Right kidney (tissue), 1 donor: ENCODE measurements at regions not wholly inside any gene's neighbourhood (a gene's known extent, or its start where the extent isn't known, plus 50 kb on each side); places are given as distances from the start of the nearest gene placed in this dataset.
"Not testable (repeated sequence)": the region's sequence is repeated elsewhere in the genome, so short reads cannot be mapped to it uniquely, and the experiment has no call there.

Experiments
- DNase-seq: peaks from one replicate; pipeline ENCODE4 v3.0.0-alpha.2; 2016

- DNase-seq, result no peak
Observed at GRCh38 chr10:22158426-22158825, 59.4 kb downstream of the EBLN1 start.

GRCh38 chr10:22156750-22157149 is 61.1 kb downstream of the EBLN1 start:
- no peak for DNase-seq

GRCh38 chr10:22152403-22152802 is 65.4 kb downstream of the EBLN1 start:
- no peak for DNase-seq

- DNase-seq, result no peak
Observed at GRCh38 chr10:22150842-22151241, 67.0 kb downstream of the EBLN1 start.

GRCh38 chr10:22148961-22149360 is 68.9 kb downstream of the EBLN1 start:
- DNase-seq, result no peak

- DNase-seq, result not testable (repeated sequence)
Observed at GRCh38 chr10:22145873-22146272, 71.9 kb downstream of the EBLN1 start.

- no peak for DNase-seq
Observed at GRCh38 chr10:22137542-22137941, 80.3 kb downstream of the EBLN1 start.

GRCh38 chr10:22135591-22135990 is 82.2 kb downstream of the EBLN1 start:
- no peak for DNase-seq

GRCh38 chr10:22133749-22134624 is 83.8 kb downstream of the EBLN1 start:
- peak; percentile 31 for DNase-seq

- not testable (repeated sequence) for DNase-seq
Observed at GRCh38 chr10:22130824-22131223, 87.0 kb downstream of the EBLN1 start.

- not testable (repeated sequence) for DNase-seq
Observed at GRCh38 chr10:22129612-22130011, 88.2 kb downstream of the EBLN1 start.

- not testable (repeated sequence) for DNase-seq
Observed at GRCh38 chr10:22121181-22121580, 96.6 kb downstream of the EBLN1 start.

GRCh38 chr10:22120072-22120471 is 97.7 kb downstream of the EBLN1 start:
- DNase-seq, result not testable (repeated sequence)

- not testable (repeated sequence) for DNase-seq
Observed at GRCh38 chr10:22119575-22119974, 98.2 kb downstream of the EBLN1 start.

- no peak for DNase-seq
Observed at GRCh38 chr10:22111705-22112104, 106.1 kb downstream of the EBLN1 start.

GRCh38 chr10:22111260-22111659 is 106.6 kb downstream of the EBLN1 start:
- no peak for DNase-seq

GRCh38 chr10:22110761-22111160 is 107.1 kb downstream of the EBLN1 start:
- no peak for DNase-seq

- no peak for DNase-seq
Observed at GRCh38 chr10:22105270-22105669, 101.7 kb upstream of the DNAJC1 start.

- no peak for DNase-seq
Observed at GRCh38 chr10:22103701-22104470, 100.4 kb upstream of the DNAJC1 start.

- no peak for DNase-seq
Observed at GRCh38 chr10:22097696-22098095, 94.2 kb upstream of the DNAJC1 start.

- DNase-seq, result not testable (repeated sequence)
Observed at GRCh38 chr10:22091260-22091659, 87.7 kb upstream of the DNAJC1 start.

GRCh38 chr10:22087402-22087738 is 83.8 kb upstream of the DNAJC1 start:
- DNase-seq, result no peak

- no peak for DNase-seq
Observed at GRCh38 chr10:22086730-22087401, 83.3 kb upstream of the DNAJC1 start.
